Upper lobe of left lung (tissue), 4 donors: ENCODE measurements at regions not wholly inside any gene's neighbourhood (a gene's known extent, or its start where the extent isn't known, plus 50 kb on each side); places are given as distances from the start of the nearest gene placed in this dataset.

Experiments
- POLR2A ChIP-seq, 4 donors: fragments of 450-650 bp; IDR thresholded peaks; one replicate each; pipeline ENCODE4 v1.5.1; 2016 to 2017; ENCODE audit warnings: antibody characterized with exemption in 4 of 4, mild to moderate bottlenecking in 2 of 4
- POLR2AphosphoS5 ChIP-seq, 2 donors: sonication (generic); formaldehyde crosslinking; IDR thresholded peaks; one replicate each; pipeline ENCODE4 v1.5.1; 2017; ENCODE audit warnings: antibody characterized with exemption in 2 of 2
- TF ChIP-seq, protein P1 (sequence below), 6 experiments: fragments of 450-650 bp in 4 of 6; fragments of 200-600 bp in 2 of 6; sonication (generic) in 2 of 6; IDR thresholded peaks; one replicate each; pipeline ENCODE4 v1.5.1; 2016 to 2019; ENCODE audit warnings: antibody characterized with exemption in 6 of 6

- TF ChIP-seq, protein P1, sequence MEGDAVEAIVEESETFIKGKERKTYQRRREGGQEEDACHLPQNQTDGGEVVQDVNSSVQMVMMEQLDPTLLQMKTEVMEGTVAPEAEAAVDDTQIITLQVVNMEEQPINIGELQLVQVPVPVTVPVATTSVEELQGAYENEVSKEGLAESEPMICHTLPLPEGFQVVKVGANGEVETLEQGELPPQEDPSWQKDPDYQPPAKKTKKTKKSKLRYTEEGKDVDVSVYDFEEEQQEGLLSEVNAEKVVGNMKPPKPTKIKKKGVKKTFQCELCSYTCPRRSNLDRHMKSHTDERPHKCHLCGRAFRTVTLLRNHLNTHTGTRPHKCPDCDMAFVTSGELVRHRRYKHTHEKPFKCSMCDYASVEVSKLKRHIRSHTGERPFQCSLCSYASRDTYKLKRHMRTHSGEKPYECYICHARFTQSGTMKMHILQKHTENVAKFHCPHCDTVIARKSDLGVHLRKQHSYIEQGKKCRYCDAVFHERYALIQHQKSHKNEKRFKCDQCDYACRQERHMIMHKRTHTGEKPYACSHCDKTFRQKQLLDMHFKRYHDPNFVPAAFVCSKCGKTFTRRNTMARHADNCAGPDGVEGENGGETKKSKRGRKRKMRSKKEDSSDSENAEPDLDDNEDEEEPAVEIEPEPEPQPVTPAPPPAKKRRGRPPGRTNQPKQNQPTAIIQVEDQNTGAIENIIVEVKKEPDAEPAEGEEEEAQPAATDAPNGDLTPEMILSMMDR (IDR thresholded peaks at IDR 0.05), result no peak
- no peak for TF ChIP-seq POLR2AphosphoS5 (IDR thresholded peaks at IDR 0.05)
- TF ChIP-seq POLR2A (IDR thresholded peaks at IDR 0.05), result no peak
Observed at GRCh38 chr14:53409289-53409688, 256.2 kb upstream of the DDHD1 start.
